ENCODE measurements at regions not wholly inside any gene's neighbourhood (a gene's known extent, or its start where the extent isn't known, plus 50 kb on each side); places are given as distances from the start of the nearest gene placed in this dataset.
"Not testable (repeated sequence)": the region's sequence is repeated elsewhere in the genome, so short reads cannot be mapped to it uniquely, and the experiment has no call there.

GRCh38 chr6:47180633-47181032 is 129.1 kb downstream of the TNFRSF21 start:
- no peak for DNase-seq (ENCODE audit: extremely low read depth in 1 of 2, low read depth in 1 of 2)

DNA sequence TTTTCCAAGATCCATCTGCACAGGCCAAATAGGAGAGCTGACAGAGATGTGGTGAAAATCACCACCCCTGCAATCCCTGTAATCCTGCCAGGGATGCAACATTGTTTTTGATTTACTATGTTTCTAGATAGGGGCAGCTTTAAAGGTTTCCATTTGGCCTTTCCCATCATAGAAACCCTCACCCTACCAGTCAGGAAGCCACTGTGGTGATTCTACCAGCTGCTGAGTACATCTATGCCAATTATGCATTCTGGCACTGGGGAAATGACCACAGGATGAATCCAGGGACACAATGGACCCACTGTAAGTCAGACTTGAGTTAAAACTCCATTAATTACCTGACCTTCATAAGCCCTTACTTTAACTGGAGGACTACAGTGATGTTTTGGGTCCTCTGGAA is 130.4 kb downstream of the TNFRSF21 start:
- DNase-seq (ENCODE audit: extremely low read depth in 1 of 2, low read depth in 1 of 2) = no peak

- DNase-seq (ENCODE audit: extremely low read depth in 1 of 2, low read depth in 1 of 2) = no peak
Measured at GRCh38 chr6:47175656-47176055, 133.5 kb upstream of the ADGRF1 start.

DNA sequence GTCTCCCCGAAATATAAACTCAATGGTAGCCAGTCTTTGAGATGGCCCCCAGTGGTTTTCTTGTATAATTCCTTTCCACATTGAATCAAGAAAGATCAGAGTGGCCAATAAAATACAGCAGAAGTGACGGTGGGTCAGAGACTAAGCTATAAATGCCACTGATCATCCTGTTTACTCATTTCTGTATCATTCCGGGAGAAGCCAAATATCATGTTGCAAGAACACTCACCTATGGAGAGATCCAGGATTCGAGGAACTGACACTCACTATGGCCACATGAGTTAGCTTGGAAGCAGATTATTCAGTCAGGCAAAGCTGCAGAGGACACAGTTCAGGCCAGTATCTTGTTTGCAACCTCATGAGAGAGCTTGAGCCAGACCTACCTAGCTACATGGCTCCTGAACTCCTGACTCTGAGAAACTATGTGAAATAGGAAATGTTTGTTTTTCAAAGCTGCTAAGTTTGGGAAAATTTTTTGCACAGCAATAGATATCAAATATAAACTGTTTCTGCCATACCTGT is 132.4 kb upstream of the ADGRF1 start:
- DNase-seq (ENCODE audit: extremely low read depth in 1 of 2, low read depth in 1 of 2) = no peak

DNA sequence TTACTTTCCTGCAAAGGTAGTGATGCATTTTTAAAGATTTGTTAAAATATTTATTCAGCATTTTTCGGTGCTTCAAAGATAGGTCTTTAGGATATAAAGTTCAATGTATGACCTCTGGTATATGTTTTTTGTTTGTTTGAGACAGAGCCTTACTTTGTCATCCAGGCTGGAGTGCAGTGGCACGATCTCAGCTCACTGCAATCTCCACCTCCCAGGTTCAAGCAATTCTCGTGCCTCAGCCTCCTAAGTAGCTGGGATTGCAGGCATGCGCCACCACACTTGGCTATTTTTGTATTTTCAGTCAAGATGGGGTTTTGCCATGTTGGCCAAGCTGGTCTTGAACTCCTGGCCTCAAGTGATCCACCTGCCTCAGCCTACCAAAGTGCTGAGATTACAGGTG is 131.9 kb upstream of the ADGRF1 start:
- not testable (repeated sequence) for DNase-seq (ENCODE audit: extremely low read depth in 1 of 2, low read depth in 1 of 2)

DNA sequence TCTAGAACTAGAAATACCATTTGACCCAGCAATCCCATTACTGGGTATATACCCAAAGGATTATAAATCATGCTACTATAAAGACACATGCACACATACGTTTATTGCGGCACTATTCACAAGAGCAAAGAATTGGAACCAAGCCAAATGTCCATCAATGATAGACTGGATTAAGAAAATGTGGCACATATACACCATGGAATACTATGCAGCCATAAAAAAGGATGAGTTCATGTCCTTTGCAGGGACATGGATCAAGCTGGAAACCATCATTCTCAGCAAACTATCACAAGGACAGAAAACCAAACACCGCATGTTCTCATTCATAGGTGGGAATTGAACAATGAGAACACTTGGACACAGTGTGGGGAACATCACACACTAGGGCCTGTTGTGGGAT is 131.0 kb upstream of the ADGRF1 start:
- not testable (repeated sequence) for DNase-seq (ENCODE audit: extremely low read depth in 1 of 2, low read depth in 1 of 2)

DNA sequence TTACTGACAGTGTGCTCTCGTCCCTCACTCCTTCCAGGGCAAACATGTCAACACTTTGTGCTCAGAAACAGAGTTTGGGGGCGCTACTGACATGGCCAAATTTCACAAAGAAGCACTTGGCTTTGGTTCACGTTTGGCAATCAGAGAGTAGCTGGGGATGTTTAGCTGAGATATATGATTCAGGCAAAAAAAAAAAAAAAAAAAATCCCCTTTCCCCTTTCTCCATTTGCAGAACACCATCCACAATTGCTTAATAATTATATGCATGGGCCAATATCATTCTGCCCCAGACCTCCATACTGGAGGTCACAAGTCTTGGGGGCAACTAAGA is 128.4 kb upstream of the ADGRF1 start:
- no peak for DNase-seq (ENCODE audit: extremely low read depth in 1 of 2, low read depth in 1 of 2)

GRCh38 chr6:47169785-47170616 is 127.9 kb upstream of the ADGRF1 start:
- no peak for DNase-seq (ENCODE audit: extremely low read depth in 1 of 2, low read depth in 1 of 2)

GRCh38 chr6:47168180-47168579 is 126.0 kb upstream of the ADGRF1 start:
- DNase-seq (ENCODE audit: extremely low read depth in 1 of 2, low read depth in 1 of 2) = no peak

GRCh38 chr6:47165918-47166317 is 123.8 kb upstream of the ADGRF1 start:
- no peak for DNase-seq (ENCODE audit: extremely low read depth in 1 of 2, low read depth in 1 of 2)

DNA sequence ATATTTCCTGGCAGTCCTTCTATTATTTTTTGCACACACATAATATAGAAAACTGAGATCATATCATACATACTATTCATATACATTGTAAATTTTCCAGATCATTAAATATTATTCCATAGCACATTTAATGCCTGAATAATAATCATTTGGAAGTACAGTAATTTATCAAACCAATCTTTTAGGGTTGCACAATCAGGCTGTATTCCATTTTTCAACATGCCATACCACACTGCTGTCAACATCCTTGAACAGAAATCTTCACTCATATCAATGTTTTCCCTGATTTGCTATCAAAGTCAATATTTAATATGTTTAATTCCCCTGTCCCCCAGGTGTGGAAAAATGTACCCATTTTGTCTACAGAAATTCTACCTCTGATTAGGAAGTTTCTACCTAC is 122.7 kb upstream of the ADGRF1 start:
- DNase-seq (ENCODE audit: extremely low read depth in 1 of 2, low read depth in 1 of 2) = no peak

DNA sequence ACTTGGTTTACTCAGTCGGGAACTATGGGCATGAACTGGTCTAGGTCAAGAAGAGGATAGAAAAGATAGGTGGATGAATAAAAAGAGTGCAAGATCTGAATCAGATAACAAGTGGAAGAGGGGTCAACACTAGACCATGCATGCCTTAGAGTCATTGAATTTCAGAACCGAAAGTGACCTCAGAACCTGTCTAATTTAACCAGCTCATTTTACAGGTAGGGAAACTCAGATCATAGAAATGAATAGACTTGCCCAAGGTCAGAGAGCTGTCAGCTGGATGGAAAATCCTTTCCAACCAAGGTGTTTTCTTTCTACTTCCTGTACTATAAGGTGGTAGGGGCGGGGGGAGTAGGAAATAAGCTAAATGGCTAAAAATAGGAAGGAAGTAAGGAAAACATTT is 121.4 kb upstream of the ADGRF1 start:
- no peak for DNase-seq (ENCODE audit: extremely low read depth in 1 of 2, low read depth in 1 of 2)

DNA sequence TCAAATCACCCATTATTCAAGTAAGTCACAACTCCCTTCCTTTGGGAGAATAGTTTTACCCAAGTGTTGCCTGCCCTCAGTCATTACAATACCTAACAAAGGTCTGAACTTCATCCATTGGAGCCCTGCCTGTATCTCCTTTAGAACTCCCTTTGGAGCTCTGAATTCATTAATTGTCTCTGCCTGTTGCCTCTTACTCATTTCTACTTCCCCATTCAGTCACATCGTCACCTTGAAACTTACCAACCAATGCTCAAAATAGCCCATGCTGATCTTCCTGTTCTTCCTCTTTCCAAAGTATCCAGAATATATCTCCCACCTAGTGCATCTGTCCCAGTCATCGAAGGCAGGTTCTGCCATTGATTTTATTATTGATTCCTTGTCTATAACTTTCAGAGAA is 120.7 kb upstream of the ADGRF1 start:
- DNase-seq (ENCODE audit: extremely low read depth in 1 of 2, low read depth in 1 of 2) = no peak

- DNase-seq (ENCODE audit: extremely low read depth in 1 of 2, low read depth in 1 of 2) = no peak
Measured at GRCh38 chr6:47162231-47162630, 120.1 kb upstream of the ADGRF1 start.

- DNase-seq (ENCODE audit: extremely low read depth in 1 of 2, low read depth in 1 of 2) = no peak
Measured at GRCh38 chr6:47161176-47161687, 119.1 kb upstream of the ADGRF1 start.

DNA sequence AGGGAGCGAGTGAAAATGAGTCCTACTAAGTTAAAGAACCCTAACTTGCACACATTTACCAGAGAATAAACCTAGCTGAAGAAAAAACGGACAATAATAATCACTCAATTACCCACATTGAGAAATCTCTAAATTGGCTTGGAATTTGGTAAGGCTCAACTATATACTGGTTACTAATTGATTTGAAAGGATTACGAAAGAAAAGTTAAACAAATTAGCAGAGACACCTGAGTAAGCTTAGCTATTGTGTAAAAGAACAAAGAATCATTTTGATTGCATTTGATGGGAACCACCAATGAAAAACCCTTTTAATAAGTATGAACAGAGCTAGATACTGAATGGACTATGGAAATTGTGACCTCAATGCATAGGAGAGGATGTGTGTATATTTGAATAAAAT is 118.6 kb upstream of the ADGRF1 start:
- no peak for DNase-seq (ENCODE audit: extremely low read depth in 1 of 2, low read depth in 1 of 2)

DNA sequence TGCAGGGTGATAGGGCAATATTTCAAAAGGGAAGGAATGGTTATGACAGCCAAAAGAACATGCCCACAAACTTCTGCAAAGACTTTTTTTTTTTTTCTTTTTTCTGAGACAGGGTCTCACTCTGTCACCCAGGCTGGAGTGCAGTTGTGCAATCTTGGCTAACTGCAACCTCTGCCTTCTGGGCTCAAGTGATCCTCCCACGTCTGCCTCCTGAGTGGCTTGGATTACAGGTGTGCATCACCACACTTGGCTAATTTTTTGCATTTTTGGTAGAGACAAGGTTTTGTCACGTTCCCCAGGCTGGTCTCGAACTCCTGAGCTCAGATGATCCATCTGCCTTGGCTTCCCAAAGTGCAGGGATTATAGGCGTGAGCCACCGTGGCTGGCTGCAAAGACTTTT is 117.6 kb upstream of the ADGRF1 start:
- no peak for DNase-seq (ENCODE audit: extremely low read depth in 1 of 2, low read depth in 1 of 2)

DNA sequence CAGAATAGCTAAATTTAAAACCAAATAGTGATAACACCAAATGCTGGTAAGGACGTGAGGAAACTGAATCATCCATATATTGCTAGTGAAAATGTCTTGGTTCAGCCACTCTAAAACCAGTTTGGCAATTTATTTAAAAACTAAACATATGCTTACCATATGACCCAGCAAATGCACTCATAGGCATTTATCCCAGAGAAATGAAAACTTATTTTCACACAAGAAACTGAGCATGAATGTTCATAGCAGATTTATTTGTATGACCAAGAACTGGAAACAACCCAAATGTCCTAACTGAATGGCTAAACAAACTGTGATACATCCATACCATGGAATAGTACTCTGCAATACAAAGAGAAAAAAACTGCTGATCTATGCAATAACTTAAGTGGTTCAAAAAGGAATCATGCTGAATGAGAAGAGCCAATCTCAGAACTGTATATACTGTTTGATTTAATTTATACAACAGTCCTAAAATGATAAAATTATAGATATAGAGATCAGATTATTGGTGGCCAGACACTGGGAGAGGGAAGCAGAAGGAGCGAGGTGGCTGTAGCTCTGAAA is 115.6 kb upstream of the ADGRF1 start:
- DNase-seq (ENCODE audit: extremely low read depth in 1 of 2, low read depth in 1 of 2) = no peak

GRCh38 chr6:47157063-47157462 is 114.9 kb upstream of the ADGRF1 start:
- no peak for DNase-seq (ENCODE audit: extremely low read depth in 1 of 2, low read depth in 1 of 2)

DNA sequence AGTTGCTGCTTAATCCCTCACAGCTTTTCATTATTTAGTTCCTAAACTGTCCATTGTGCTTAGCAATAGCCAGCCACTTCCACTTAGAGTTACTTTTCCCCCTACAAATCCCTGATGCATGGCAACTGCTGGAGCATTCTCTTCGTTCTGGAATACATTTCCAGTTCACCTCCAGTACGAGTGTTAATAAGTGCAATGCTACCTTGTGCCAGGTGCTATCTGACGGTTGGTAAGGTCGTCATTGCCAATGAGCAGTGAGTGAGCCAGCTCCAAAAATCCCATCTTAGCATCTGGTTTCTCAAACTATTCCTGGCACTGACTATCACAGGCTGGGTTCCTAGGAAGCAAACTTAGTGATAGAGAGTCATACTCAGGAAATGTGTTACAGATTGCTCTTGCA is 114.1 kb upstream of the ADGRF1 start:
- no peak for DNase-seq (ENCODE audit: extremely low read depth in 1 of 2, low read depth in 1 of 2)

GRCh38 chr6:47153404-47153755 is 111.2 kb upstream of the ADGRF1 start:
- DNase-seq (ENCODE audit: extremely low read depth in 1 of 2, low read depth in 1 of 2) = no peak

DNA sequence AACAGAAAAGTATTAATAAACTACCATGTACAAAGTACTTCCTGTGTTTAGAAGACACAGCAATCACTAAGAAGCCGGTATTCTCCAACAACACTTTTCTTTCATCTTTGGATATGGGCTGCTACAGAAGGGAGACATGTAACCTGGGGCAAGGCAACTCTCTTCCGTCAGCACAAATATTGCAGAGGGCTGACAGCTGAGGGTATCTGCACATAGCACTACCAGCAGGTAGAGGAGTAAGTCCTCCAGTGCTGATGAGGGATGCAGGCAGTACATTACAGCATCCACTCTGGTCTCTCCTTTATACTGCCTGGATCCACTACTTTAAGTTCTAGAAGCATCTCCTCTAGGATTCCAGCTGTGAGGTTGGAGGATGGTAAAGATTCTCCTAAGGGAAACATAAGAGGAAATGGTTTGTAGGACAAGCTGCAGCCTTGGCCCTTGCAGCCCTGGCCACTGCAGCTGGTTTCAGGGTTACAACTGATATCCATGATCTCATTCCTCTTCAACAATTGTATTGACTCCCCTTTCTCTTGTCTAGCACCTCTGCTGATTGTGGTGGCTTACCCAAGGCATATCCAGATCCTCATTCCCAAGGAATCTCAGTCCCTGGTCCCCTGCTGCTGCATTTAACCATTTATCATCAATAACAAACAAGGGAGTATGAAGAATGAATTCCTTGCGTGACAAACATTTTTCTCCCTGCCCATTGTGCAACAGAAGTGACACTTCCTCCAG is 110.7 kb upstream of the ADGRF1 start:
- DNase-seq (ENCODE audit: extremely low read depth in 1 of 2, low read depth in 1 of 2) = no peak
